Heart left ventricle (tissue), 16 donors: ENCODE measurements at regions not wholly inside any gene's neighbourhood (a gene's known extent, or its start where the extent isn't known, plus 50 kb on each side); places are given as distances from the start of the nearest gene placed in this dataset.

Source experiments
- ATAC-seq, 4 donors: fragments of 200-7000 bp; cut with Tn5 transposase; one replicate each; pipeline ENCODE4 v1.9.1; 2020 to 2022; ENCODE audit warnings: moderate library complexity in 4 of 4, mild to moderate bottlenecking in 3 of 4, moderate number of reproducible peaks in 1 of 4
- DNase-seq, 5 donors: peaks; one replicate each; pipeline ENCODE4 v3.0.0-alpha.2; 2020
- H3K27ac ChIP-seq, 12 donors: fragments of 200-600 bp; sonication (generic) in 4 of 12; one replicate each; pipeline versions ENCODE4 v1.5.0 to v1.8.0; 2016 to 2022; ENCODE audit warnings: mild to moderate bottlenecking in 2 of 12
- H3K27me3 ChIP-seq, 9 donors: fragments of 200-600 bp; sonication (generic) in 2 of 9; one replicate each; pipeline versions ENCODE4 v1.5.1 to v1.8.0; 2016 to 2022; ENCODE audit warnings: mild to moderate bottlenecking in 3 of 9
- H3K36me3 ChIP-seq, 9 donors: fragments of 200-600 bp; sonication (generic) in 2 of 9; one replicate each; pipeline versions ENCODE4 v1.5.0 to v1.8.0; 2018 to 2022; ENCODE audit warnings: mild to moderate bottlenecking in 2 of 9
- H3K4me1 ChIP-seq, 12 donors: fragments of 200-600 bp; sonication (generic) in 4 of 12; one replicate each; pipeline versions ENCODE4 v1.5.0 to v1.8.0; 2016 to 2022; ENCODE audit warnings: mild to moderate bottlenecking in 3 of 12
- H3K4me3 ChIP-seq, 12 donors: fragments of 200-600 bp; sonication (generic) in 4 of 12; one replicate each; pipeline versions ENCODE4 v1.5.0 to v1.8.0; 2017 to 2022; ENCODE audit warnings: mild to moderate bottlenecking in 9 of 12, moderate library complexity in 4 of 12
- H3K9me3 ChIP-seq, 12 donors: fragments of 200-600 bp; sonication (generic) in 4 of 12; one replicate each; pipeline versions ENCODE4 v1.5.0 to v1.8.0; 2016 to 2022; ENCODE audit warnings: mild to moderate bottlenecking in 1 of 12
- POLR2A ChIP-seq, 2 donors: fragments of 450-650 bp; IDR thresholded peaks; one replicate each; pipeline ENCODE4 v1.6.1; 2017; ENCODE audit warnings: antibody characterized with exemption in 2 of 2, mild to moderate bottlenecking in 2 of 2, moderate library complexity in 2 of 2
- WGBS, 4 donors: extraction: QIAGEN DNeasy Blood & Tissue Kit in 2 of 4; methylation state at CpG; one replicate each; pipeline versions ENCODE4 v1.1.5 to v1.1.7; 2013 to 2018; 5-methylcytosine and 5-hydroxymethylcytosine counted together
- intact Hi-C, 10 donors: fragments of 100-400 bp; cut with DNase I; formaldehyde crosslinking; loops; one replicate each; pipeline versions ENCODE4 v1.11.1 to v1.14.2; 2022
- TF ChIP-seq, protein P1 (sequence below), 12 donors: fragments of 200-600 bp; sonication (generic) in 4 of 12; IDR thresholded peaks; one replicate each; pipeline versions ENCODE4 v1.5.0 to v1.8.0; 2018 to 2022; ENCODE audit warnings: antibody characterized with exemption in 12 of 12, mild to moderate bottlenecking in 5 of 12
- donor health status: ischemic (EF 13 %, LVEDD 7.1; RV severe dilation, severe dysfunction).
- donor health status: healthy with polysubstance abuse.
- donor health status: DM: no; HTN: yes; CAD: no.
- donor health status: DM: no; HTN: no; CAD: no.
- donor health status: ischemic (EF 25% LVEDD 6.9; RV normal size, moderate dysfunction).
- donor health status: ischemic (EF 25% LVEDD 5.7; RV mildly dilated, moderate dysfunction).
- donor health status: healthy.
- donor health status: DM: yes; HTN: yes; CAD: no.
- donor health status: ischemic (EF 35%, LVEDD 5.7; RV mildly dilated, moderate dysfunction).
- donor health status: nonischemic (EF 11% LVEDD 7.7; RV severe dilation, severe dysfunction).
- donor health status: DM: yes; HTN: yes; CAD: no.
- donor health status: PGD.
- donor health status: ischemic (EF 29% LVEDD 5.4; RV normal size, mild dysfunction).
- donor health status: nonischemic (EF 23%, LVEDD 6.1; RV moderate dilation, normal function).

DNA sequence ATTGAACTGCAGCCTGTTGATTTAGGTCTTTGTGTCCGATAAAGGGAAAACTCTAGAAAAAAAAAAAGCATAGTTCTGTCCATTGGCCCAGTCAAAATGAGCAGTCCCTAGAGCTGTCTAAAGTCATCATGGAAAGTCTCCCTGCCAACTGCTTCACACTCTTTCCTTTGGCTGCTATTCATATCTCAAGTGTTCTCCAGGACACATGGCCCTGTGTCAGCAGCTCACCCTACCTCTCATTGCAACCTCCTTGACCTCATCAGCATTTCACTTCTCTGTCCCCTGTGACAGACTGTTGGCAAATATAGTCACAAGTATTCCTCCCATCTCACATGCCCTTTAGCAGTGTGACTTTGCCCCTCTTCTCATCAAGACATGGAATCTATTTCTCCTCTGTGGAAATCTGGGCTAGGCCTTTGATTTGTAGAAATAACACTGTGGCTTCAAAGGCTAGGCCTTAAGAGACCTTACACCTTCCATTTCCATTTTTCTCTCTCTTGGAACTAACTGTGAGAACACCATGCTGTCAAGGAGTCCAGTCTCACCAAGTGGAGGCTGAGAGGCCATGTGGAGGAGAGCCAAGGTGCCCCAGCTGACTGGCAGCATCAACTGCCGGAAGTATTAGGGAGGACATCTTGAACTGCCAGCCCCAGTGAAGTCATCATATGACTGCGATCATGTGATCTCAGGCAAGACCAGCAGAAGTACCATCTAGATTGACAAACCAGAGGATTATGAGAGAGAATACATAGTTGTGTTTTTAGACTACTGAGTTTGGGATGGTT lies 149.4 kb upstream of the TARS1 start:
- Histone ChIP-seq H3K27ac (peak overlapping the region; percentile 40 to 93 (median 78)), H3K4me1 (peaks cover 0 to 8% (median 0%) of the 10 kb centered on the region in 12 donors), H3K9me3 (peaks cover 0 to 6% (median 0%) of the 10 kb centered on the region in 12 donors), H3K36me3 (no peaks in the 10 kb centered on the region), H3K4me3 (no peak overlapping the region), H3K27me3 (no peaks in the 10 kb centered on the region)
- intact Hi-C loops, result loop anchor here in 3 of 10 donors (10.0 kb wide), 3 partner anchors 83 to 677 kb away; partner anchors contain the start of gene NPR3 (in 2 of the 3)
- ATAC-seq (peak; percentile 98 to 99 (median 98)), DNase-seq (peak in 4 of 5 donors; percentile 47 to 82 (median 56))
- TF ChIP-seq, protein P1, sequence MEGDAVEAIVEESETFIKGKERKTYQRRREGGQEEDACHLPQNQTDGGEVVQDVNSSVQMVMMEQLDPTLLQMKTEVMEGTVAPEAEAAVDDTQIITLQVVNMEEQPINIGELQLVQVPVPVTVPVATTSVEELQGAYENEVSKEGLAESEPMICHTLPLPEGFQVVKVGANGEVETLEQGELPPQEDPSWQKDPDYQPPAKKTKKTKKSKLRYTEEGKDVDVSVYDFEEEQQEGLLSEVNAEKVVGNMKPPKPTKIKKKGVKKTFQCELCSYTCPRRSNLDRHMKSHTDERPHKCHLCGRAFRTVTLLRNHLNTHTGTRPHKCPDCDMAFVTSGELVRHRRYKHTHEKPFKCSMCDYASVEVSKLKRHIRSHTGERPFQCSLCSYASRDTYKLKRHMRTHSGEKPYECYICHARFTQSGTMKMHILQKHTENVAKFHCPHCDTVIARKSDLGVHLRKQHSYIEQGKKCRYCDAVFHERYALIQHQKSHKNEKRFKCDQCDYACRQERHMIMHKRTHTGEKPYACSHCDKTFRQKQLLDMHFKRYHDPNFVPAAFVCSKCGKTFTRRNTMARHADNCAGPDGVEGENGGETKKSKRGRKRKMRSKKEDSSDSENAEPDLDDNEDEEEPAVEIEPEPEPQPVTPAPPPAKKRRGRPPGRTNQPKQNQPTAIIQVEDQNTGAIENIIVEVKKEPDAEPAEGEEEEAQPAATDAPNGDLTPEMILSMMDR (IDR thresholded peaks at IDR 0.05), result no peak
- TF ChIP-seq POLR2A (IDR thresholded peaks at IDR 0.05), result no peak
- WGBS, 4 donors, result 52 to 74% (median 63%) methylated on average over 3 of the region's 3 CpGs

DNA sequence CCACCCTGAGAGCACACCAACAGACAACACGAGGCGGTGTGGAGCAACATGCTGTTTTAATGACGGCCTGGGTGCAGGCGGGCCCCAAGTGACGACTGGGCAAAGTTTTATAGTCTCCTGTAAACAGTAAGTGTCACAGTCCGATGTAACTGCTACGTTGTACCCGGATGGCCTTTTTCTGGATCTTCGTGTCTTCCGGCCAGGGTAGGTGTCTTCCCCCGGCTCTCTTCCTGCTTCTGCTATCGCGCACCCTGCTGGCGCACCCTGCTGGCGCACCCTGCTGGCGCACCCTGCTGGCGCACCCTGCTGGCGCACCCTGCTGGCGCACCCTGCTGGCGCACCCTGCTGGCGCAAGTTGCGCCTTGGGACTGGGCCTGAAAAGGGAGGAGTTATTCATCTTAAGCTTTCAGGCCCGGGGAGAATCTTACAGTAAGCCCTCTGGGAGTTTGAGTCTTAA lies 143.0 kb upstream of the TARS1 start:
- WGBS, 4 donors, result 91 to 98% (median 94%) methylated on average over 23 of the region's 23 CpGs
- ATAC-seq (no peak), DNase-seq (no peak)
- Histone ChIP-seq H3K27ac (no peak overlapping the region), H3K36me3 (no peaks in the 10 kb centered on the region), H3K4me1 (peaks cover 0 to 19% (median 8%) of the 10 kb centered on the region in 12 donors), H3K27me3 (no peaks in the 10 kb centered on the region), H3K9me3 (peaks cover 0 to 6% (median 0%) of the 10 kb centered on the region in 12 donors), H3K4me3 (no peak overlapping the region)
- intact Hi-C loops, result loop anchor here in 4 of 10 donors (5.0 to 10.0 kb wide), 4 partner anchors 77 to 683 kb away; partner anchors contain the start of gene NPR3 (in 3 of the 4)
- TF ChIP-seq POLR2A (IDR thresholded peaks at IDR 0.05), result no peak
- TF ChIP-seq, protein P1 (IDR thresholded peaks at IDR 0.05), result no peak

DNA sequence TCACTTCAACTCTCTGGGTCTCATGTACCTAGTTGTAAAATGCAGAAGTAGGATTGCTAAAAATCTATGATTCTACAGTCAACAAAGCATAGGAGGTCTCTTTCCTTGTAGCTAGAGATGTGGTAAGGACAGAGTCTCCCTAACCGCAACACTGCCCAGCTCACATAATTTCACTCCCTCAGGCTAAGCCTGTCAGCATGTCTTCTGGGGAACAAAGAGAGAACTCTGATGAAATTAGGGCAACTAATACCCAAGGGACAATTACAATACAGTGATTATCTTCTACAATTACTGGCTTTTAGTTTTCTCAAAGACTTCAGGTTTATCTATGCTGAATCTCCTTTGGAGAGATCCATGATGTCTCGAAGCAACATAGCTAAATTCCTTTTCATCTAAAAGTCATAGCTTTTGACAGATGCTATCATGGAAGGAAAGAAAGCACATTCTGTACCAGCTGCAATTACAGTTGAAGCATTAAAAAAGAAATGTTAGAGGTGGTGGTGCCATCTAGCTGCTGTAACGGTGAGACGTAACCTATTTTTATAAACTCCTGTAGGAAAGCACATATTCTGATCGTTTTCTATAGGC lies 141.1 kb upstream of the TARS1 start:
- H3K36me3 ChIP-seq, result no peaks in the 10 kb centered on the region
- no peaks in the 10 kb centered on the region for H3K27me3 ChIP-seq
- peaks cover 0 to 6% (median 0%) of the 10 kb centered on the region in 12 donors for H3K9me3 ChIP-seq
- WGBS, 4 donors, result 14 to 18% (median 14%) methylated on average over 5 of the region's 5 CpGs
- peaks cover 0 to 19% (median 8%) of the 10 kb centered on the region in 12 donors for H3K4me1 ChIP-seq
- ATAC-seq (peak; percentile 52 to 87 (median 77)), DNase-seq (no peak)
- no peak for TF ChIP-seq POLR2A (IDR thresholded peaks at IDR 0.05)
- TF ChIP-seq, protein P1 (IDR thresholded peaks at IDR 0.05), result peak; percentile 15 to 64 (median 42)
- intact Hi-C loops, result loop anchor here in 8 of 10 donors (5.0 to 10.0 kb wide), 6 partner anchors 75 to 685 kb away; partner anchors contain the start of gene NPR3 (in 5 of the 8)
- peak overlapping the region in 9 of 12 donors; percentile 13 to 72 (median 37) for H3K27ac ChIP-seq
- no peak overlapping the region for H3K4me3 ChIP-seq
